ENCODE measurements at regions not wholly inside any gene's neighbourhood (a gene's known extent, or its start where the extent isn't known, plus 50 kb on each side); places are given as distances from the start of the nearest gene placed in this dataset.

- DNase-seq: no peak
Observed at GRCh38 chr10:42956045-42956444, 120.8 kb upstream of the RET start.

DNA sequence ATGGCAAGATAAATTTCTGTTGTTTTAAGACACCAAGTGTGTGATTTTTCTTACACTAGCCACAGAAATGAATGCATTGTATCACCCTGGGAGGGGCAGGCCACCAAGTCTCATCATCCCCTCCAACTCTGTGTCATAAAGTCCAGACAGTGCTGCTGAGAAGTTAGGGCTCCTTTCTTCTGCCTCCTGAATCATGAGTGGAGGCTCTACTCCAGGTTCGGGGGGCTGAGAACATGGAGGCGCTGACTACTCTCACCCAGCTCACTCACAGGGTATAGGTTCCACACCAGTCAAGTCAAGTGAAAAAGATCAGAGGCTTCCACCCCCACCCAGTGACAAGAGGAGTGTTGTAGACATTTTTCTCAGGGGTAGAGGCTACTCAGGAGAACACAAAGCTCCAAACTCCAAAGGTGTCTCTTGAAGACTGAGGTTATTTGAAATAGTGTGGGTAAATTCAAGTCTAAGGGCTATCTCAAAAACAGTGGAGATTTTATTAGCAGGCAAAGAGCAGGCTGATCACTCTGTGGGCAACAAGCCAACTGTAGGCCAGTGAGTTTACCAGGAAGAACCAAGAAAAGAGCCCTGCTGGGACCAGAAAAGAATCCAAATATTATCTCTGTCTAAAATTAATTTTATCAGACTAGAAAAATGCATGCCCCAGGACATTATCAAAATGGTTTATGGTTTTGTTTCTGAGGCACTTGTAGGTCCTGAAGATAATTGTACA, 118.6 kb upstream of the RET start:
- H3K9me3 ChIP-seq (ENCODE audit: control insufficient read depth, insufficient read depth, low read length): no peaks in the 10 kb centered on the region
- H3K27me3 ChIP-seq (ENCODE audit: control insufficient read depth, insufficient read depth, low read length): no peaks in the 10 kb centered on the region
- Mint-ChIP-seq H3K4me1 (no peaks in the 10 kb centered on the region), H3K9me3 (no peaks in the 10 kb centered on the region), H3K36me3 (no peaks in the 10 kb centered on the region), H3K27me3 (ENCODE audit: low read depth in 2 of 2) (peaks cover 0 to 5% of the 10 kb centered on the region in 2 donors), H3K4me3 (no peak overlapping the region), H3K27ac (no peak overlapping the region)
- no peak for ATAC-seq
- H3K36me3 ChIP-seq (ENCODE audit: control insufficient read depth, insufficient read depth, low read length): no peaks in the 10 kb centered on the region
- H3K4me1 ChIP-seq (ENCODE audit: control insufficient read depth, insufficient read depth, low read length): no peaks in the 10 kb centered on the region
- H3K4me3 ChIP-seq (ENCODE audit: low read length): no peak overlapping the region
- H3K27ac ChIP-seq (ENCODE audit: low read length): no peak overlapping the region
- intact Hi-C loops (cut with micrococcal nuclease): loop anchor here (5.0 kb wide), 1 partner anchor 389 kb away; no protein-coding TSS in a partner anchor
- no peak for DNase-seq
- TF ChIP-seq, protein P1, sequence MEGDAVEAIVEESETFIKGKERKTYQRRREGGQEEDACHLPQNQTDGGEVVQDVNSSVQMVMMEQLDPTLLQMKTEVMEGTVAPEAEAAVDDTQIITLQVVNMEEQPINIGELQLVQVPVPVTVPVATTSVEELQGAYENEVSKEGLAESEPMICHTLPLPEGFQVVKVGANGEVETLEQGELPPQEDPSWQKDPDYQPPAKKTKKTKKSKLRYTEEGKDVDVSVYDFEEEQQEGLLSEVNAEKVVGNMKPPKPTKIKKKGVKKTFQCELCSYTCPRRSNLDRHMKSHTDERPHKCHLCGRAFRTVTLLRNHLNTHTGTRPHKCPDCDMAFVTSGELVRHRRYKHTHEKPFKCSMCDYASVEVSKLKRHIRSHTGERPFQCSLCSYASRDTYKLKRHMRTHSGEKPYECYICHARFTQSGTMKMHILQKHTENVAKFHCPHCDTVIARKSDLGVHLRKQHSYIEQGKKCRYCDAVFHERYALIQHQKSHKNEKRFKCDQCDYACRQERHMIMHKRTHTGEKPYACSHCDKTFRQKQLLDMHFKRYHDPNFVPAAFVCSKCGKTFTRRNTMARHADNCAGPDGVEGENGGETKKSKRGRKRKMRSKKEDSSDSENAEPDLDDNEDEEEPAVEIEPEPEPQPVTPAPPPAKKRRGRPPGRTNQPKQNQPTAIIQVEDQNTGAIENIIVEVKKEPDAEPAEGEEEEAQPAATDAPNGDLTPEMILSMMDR (IDR thresholded peaks at IDR 0.05): no peak
- 100% methylated on average over 1 of the region's 2 CpGs for WGBS (ENCODE audit: insufficient coverage)

More at GRCh38 chr10:42956045-42956444, 120.8 kb upstream of the RET start:
- H3K36me3 Mint-ChIP-seq: no peaks in the 10 kb centered on the region
- no peaks in the 10 kb centered on the region for H3K4me1 Mint-ChIP-seq
- Histone ChIP-seq H3K9me3 (ENCODE audit: control insufficient read depth, insufficient read depth, low read length) (no peaks in the 10 kb centered on the region), H3K27ac (ENCODE audit: low read length) (no peak overlapping the region), H3K4me3 (ENCODE audit: low read length) (no peak overlapping the region), H3K27me3 (ENCODE audit: control insufficient read depth, insufficient read depth, low read length) (no peaks in the 10 kb centered on the region), H3K4me1 (ENCODE audit: control insufficient read depth, insufficient read depth, low read length) (no peaks in the 10 kb centered on the region), H3K36me3 (ENCODE audit: control insufficient read depth, insufficient read depth, low read length) (no peaks in the 10 kb centered on the region)
- no peak overlapping the region for H3K4me3 Mint-ChIP-seq
- TF ChIP-seq, protein P1 (IDR thresholded peaks at IDR 0.05): no peak
- WGBS (ENCODE audit: insufficient coverage): 80% methylated on average over 3 of the region's 3 CpGs
- H3K27ac Mint-ChIP-seq: no peak overlapping the region
- no peaks in the 10 kb centered on the region for H3K9me3 Mint-ChIP-seq
- ATAC-seq: no peak
- H3K27me3 Mint-ChIP-seq (ENCODE audit: low read depth in 2 of 2): peaks cover 0 to 5% of the 10 kb centered on the region in 2 donors
- intact Hi-C loops (cut with micrococcal nuclease): loop anchor here (5.0 kb wide), 1 partner anchor 391 kb away; no protein-coding TSS in a partner anchor

DNA sequence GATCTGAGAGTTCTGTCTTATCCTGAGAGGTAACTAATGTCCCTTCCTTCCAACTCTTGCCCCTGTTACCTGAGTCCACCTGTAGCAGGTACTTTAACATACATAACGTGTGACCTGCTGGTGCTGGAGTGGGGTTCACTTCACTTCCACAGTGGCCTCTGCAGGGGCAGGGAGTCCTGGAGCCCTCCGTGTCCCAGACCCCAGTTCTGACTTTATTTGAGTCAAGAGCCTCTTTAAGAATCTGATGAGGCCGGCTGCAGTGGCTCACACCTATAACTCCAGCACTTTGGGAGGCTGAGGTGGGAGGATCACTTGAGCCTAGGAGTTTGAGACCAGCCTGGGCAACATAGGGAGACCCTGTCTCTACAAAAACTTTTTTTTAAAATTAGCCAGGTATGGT, 117.0 kb upstream of the RET start:
- TF ChIP-seq, protein P1 (IDR thresholded peaks at IDR 0.05): no peak
- Histone ChIP-seq H3K36me3 (ENCODE audit: control insufficient read depth, insufficient read depth, low read length) (no peaks in the 10 kb centered on the region), H3K4me1 (ENCODE audit: control insufficient read depth, insufficient read depth, low read length) (no peaks in the 10 kb centered on the region), H3K27me3 (ENCODE audit: control insufficient read depth, insufficient read depth, low read length) (no peaks in the 10 kb centered on the region), H3K4me3 (ENCODE audit: low read length) (no peak overlapping the region), H3K9me3 (ENCODE audit: control insufficient read depth, insufficient read depth, low read length) (no peaks in the 10 kb centered on the region), H3K27ac (ENCODE audit: low read length) (no peak overlapping the region)
- DNase-seq: no peak
- Mint-ChIP-seq H3K27me3 (ENCODE audit: low read depth in 2 of 2) (peaks cover 2 to 5% of the 10 kb centered on the region in 2 donors), H3K27ac (no peak overlapping the region), H3K9me3 (no peaks in the 10 kb centered on the region), H3K4me3 (no peak overlapping the region), H3K36me3 (no peaks in the 10 kb centered on the region), H3K4me1 (no peaks in the 10 kb centered on the region)
- 84% methylated on average over 3 of the region's 3 CpGs for WGBS (ENCODE audit: insufficient coverage)
- no peak for ATAC-seq
- intact Hi-C loops (cut with micrococcal nuclease): loop anchor here (5.0 kb wide), 1 partner anchor 387 kb away; no protein-coding TSS in a partner anchor
